Ureter (tissue), 1 donor: ENCODE measurements at regions not wholly inside any gene's neighbourhood (a gene's known extent, or its start where the extent isn't known, plus 50 kb on each side); places are given as distances from the start of the nearest gene placed in this dataset.

Source experiments
- DNase-seq: peaks from one replicate; pipeline ENCODE4 v3.0.0-alpha.2; 2020; ENCODE audit warnings: low spot score
- donor health status: DM: yes; HTN: yes; CAD: no.

DNA sequence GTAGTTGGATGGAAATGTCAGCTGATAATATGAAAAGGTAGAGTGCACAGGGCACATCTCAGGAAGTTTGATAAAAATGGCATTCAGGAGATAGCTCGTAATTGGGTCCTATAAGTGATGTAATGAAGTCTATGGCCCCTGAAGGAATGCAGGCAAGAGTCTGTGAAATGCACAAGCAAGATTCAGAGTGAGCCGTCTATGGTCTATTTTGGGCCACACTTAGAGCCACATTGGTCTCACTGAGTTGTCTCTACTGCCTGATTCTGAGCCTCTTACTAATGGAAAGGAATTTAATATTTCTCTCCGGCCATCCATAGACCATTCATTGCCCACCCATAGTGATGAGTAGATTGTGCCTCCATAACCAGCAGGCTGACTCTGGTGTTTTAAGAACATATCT lies 111.3 kb upstream of the KCNN2 start:
- DNase-seq = no peak

- DNase-seq = no peak
Observed at GRCh38 chr5:114252226-114252625, 109.6 kb upstream of the KCNN2 start.

GRCh38 chr5:114255260-114255659 lies 106.6 kb upstream of the KCNN2 start:
- DNase-seq = no peak

DNA sequence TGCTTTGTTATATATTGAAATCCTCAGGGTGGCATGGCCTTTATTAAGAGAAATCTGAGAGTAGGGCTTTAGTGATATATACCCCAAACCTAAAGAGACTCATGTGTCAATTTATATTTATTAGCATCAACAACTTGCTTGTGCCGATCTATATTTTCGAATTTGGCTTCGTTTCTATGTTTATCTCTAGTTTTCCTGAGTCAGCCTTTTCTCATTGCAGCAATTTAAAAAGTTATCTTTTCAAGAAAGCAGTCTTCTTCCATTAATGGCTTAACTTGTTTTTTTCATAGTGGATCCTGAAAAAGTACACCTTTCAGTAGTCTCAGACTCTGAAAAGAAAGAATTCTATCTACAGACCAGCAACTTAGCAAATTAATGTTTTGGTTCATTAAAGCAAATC lies 99.9 kb upstream of the KCNN2 start:
- no peak for DNase-seq

DNA sequence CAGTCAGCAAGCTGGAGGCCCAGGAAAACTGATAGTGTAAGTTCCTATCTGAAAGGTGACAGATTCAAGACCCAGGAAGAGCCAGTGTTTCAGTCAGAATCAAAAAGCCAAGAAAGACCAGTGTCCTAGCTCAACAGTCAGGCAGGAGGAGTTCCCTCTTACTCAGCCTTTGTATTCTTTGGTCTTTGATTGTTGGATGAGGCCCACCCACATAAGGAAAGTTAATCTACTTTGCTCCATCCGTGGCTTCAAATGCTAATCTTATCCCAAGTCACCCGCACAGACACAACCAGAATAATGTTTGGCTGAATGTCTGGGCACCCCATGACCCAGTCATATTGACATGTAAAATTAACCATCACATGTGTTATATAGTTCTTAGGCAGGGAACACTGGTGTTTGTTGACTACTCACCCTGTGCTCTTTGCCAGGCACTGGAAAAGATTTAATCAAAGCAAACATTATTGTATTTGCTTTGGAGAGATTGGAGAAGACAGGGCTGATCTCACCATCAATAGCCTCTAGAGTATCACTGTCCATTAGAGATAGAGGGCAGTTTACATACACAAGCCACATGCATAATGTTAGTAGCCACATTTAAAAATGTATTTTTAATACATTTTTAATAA lies 96.3 kb upstream of the KCNN2 start:
- DNase-seq = no peak

DNA sequence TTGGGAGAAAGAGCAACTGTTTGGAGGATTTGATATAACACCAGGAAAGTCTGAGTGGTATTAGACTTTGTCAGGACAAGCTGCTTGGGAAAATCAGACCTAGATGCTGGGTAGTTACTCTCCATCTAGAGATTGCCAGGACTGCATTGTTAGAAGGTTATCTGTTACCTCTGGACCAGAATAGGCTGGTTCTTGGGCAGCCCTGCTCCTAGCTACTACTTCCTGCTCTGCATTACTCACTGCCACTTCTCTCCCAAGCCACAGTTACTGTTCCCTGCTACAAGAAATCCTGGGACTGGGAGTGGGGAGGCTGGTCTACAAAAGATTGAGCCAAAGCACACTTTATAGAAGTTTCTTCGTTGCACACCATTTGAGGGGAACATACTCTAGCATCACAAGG lies 95.5 kb upstream of the KCNN2 start:
- DNase-seq = no peak

DNA sequence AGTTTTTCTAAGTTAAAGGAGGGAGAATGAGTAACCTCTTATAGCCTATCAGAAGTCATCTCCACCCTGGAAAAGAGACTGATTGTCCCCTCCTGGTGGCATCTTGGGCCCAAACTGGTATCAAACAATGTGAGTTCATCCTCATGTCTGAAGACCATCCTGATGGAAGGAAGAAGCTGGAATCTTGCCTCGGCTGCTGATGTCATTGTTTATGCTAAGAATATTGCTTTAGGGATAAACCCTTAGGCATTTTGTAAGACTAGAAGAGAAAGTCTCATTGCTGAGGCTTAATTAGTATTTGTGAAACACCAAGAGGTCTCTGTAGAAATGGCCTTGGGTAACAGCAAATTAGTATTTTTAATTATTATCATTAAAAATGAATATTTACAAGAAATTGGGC lies 65.7 kb upstream of the KCNN2 start:
- DNase-seq = no peak

GRCh38 chr5:114297915-114298314 lies 64.0 kb upstream of the KCNN2 start:
- no peak for DNase-seq

- DNase-seq = no peak
Observed at GRCh38 chr5:114305402-114306207, 56.3 kb upstream of the KCNN2 start.

GRCh38 chr5:114308017-114308416 lies 53.9 kb upstream of the KCNN2 start:
- no peak for DNase-seq

DNA sequence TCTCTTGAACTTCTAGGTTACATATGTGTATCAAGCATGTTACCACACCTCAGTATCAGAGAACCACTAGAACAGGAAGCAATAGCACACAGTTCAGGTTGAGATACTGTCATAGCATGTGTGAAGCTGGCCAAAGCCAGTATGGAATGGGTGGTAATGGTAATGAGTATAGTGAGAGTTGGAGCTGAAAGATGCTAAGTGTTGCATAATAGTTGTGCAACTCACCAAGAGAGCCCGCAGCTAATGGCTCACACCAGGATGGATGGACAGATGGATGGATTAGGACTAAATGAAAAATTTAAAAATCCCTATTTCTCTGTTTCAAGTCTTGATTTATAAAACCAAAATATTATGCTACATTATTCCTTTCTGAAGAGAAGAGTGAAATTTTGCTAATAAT lies 53.4 kb upstream of the KCNN2 start:
- no peak for DNase-seq

- DNase-seq = no peak
Observed at GRCh38 chr5:114310666-114311065, 51.2 kb upstream of the KCNN2 start.

DNA sequence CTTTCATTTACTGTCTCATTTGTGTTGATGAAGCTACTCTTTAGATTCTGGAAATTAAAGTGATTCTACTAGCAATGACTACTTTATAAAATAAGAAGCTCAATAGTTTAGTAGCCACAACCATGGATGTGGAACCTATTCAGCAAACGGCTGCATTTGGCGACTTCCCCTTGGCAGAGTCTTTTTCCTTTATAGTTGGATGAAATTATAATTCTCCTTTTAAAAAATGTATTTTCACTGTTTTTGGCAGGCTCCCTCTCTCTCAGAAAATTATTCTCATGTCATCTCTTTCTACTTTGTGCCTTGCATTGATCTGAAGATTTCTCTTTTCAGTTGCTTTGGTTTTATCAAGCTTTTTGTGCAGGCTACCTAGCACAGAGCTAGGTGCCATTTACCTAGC lies 50.6 kb upstream of the KCNN2 start:
- no peak for DNase-seq

GRCh38 chr5:114311968-114312367 lies 49.9 kb upstream of the KCNN2 start:
- no peak for DNase-seq
